NCI-H1930 (cell line): ENCODE measurements at regions not wholly inside any gene's neighbourhood (a gene's known extent, or its start where the extent isn't known, plus 50 kb on each side); places are given as distances from the start of the nearest gene placed in this dataset.

ENCODE experiments used
- DNase-seq, 2 experiments: peaks; one replicate each; lab custom pipeline; 2025; lab: John Stamatoyannopoulos, UW

- DNase-seq, result no peak
Measured at GRCh38 chr15:60212536-60212935, 185.2 kb downstream of the ANXA2 start.

- no peak for DNase-seq
Measured at GRCh38 chr15:60213377-60214000, 184.3 kb downstream of the ANXA2 start.

- DNase-seq, result no peak
Measured at GRCh38 chr15:60214201-60214600, 183.6 kb downstream of the ANXA2 start.

- no peak for DNase-seq
Measured at GRCh38 chr15:60215225-60215963, 182.4 kb downstream of the ANXA2 start.

- DNase-seq, result no peak
Measured at GRCh38 chr15:60217161-60217560, 180.6 kb downstream of the ANXA2 start.

GRCh38 chr15:60218256-60218655, 179.5 kb downstream of the ANXA2 start:
- DNase-seq, result no peak

GRCh38 chr15:60219866-60220265, 177.9 kb downstream of the ANXA2 start:
- DNase-seq, result no peak

- DNase-seq, result no peak
Measured at GRCh38 chr15:60221356-60221755, 176.4 kb downstream of the ANXA2 start.

- DNase-seq, result no peak
Measured at GRCh38 chr15:60222404-60222803, 175.4 kb downstream of the ANXA2 start.

GRCh38 chr15:60223176-60223575, 174.6 kb downstream of the ANXA2 start:
- no peak for DNase-seq

- DNase-seq, result no peak
Measured at GRCh38 chr15:60226924-60227323, 170.9 kb downstream of the ANXA2 start.

- no peak for DNase-seq
Measured at GRCh38 chr15:60228101-60228500, 169.7 kb downstream of the ANXA2 start.

GRCh38 chr15:60228619-60229018, 169.2 kb downstream of the ANXA2 start:
- no peak for DNase-seq

GRCh38 chr15:60235951-60236710, 161.7 kb downstream of the ANXA2 start:
- DNase-seq, result no peak

GRCh38 chr15:60237446-60237845, 160.3 kb downstream of the ANXA2 start:
- no peak for DNase-seq

- DNase-seq, result no peak
Measured at GRCh38 chr15:60243769-60244168, 154.0 kb downstream of the ANXA2 start.

- DNase-seq, result no peak
Measured at GRCh38 chr15:60244813-60245212, 153.0 kb downstream of the ANXA2 start.

- DNase-seq, result no peak
Measured at GRCh38 chr15:60250316-60250715, 147.5 kb downstream of the ANXA2 start.

- DNase-seq, result no peak
Measured at GRCh38 chr15:60251300-60252070, 146.3 kb downstream of the ANXA2 start.

GRCh38 chr15:60254416-60254815, 143.4 kb downstream of the ANXA2 start:
- no peak for DNase-seq

GRCh38 chr15:60255390-60255789, 142.4 kb downstream of the ANXA2 start:
- DNase-seq, result no peak

- no peak for DNase-seq
Measured at GRCh38 chr15:60257591-60258159, 140.1 kb downstream of the ANXA2 start.
